SK-N-SH (cell line): ENCODE measurements at regions not wholly inside any gene's neighbourhood (a gene's known extent, or its start where the extent isn't known, plus 50 kb on each side); places are given as distances from the start of the nearest gene placed in this dataset.

ENCODE experiments used
- CTCF ChIA-PET: fragments of 300-600, 350-600 bp; formaldehyde crosslinking; extraction: SDS; loops from one replicate; lab custom pipeline; 2021; lab: Yijun Ruan, JAX
- POLR2A ChIA-PET: fragments of 350-600 bp; sonication (Branson Sonifier 250); formaldehyde crosslinking; extraction: SDS; loops from one replicate; lab custom pipeline; 2020; ENCODE audit warnings: antibody characterized with exemption, inconsistent platforms; lab: Yijun Ruan, JAX
- DNase-seq: peaks from one replicate; pipeline ENCODE4 v3.0.0; 2012
- H2AFZ ChIP-seq: fragments of 200-600 bp; sonication (generic); 2 replicates; pipeline ENCODE4 v1.8.1; 2016; ENCODE audit warnings: antibody characterized with exemption, mild to moderate bottlenecking, low read depth
- H3F3A ChIP-seq: fragments of 200-600 bp; sonication (generic); replicated peaks from 2 replicates; pipeline ENCODE3; 2016; ENCODE audit warnings: antibody characterized with exemption, mild to moderate bottlenecking; ENCODE audit not compliant: insufficient read depth
- H3K27ac ChIP-seq, 2 experiments: fragments of 200-500 bp in 1 of 2; fragments of 200-600 bp in 1 of 2; sonication (Bioruptor generic) in 1 of 2; sonication (generic), shearing (Covaris generic) in 1 of 2; 2 replicates each; pipeline versions ENCODE4 v1.5.1 to v1.6.1; 2014 to 2016; ENCODE audit warnings: low read depth in 2 of 2, inconsistent platforms in 1 of 2, low read length in 1 of 2, mild to moderate bottlenecking in 1 of 2, mixed read lengths in 1 of 2
- H3K27me3 ChIP-seq: fragments of 200-600 bp; sonication (generic), shearing (Covaris generic); 2 replicates; pipeline ENCODE4 v1.6.1; 2016; ENCODE audit warnings: mixed run types; ENCODE audit not compliant: insufficient read depth
- H3K36me3 ChIP-seq, 2 experiments: fragments of 200-500 bp in 1 of 2; fragments of 200-600 bp in 1 of 2; sonication (Bioruptor generic) in 1 of 2; sonication (generic) in 1 of 2; replicated peaks in 1 of 2; 2 replicates each; pipeline versions ENCODE3 to v1.5.1; 2014 to 2016; ENCODE audit warnings: low read length in 1 of 2, mild to moderate bottlenecking in 1 of 2; ENCODE audit not compliant: insufficient read depth in 2 of 2, control insufficient read depth in 1 of 2
- H3K4me1 ChIP-seq, 2 experiments: fragments of 200-500 bp in 1 of 2; fragments of 200-600 bp in 1 of 2; sonication (Bioruptor generic) in 1 of 2; sonication (generic), shearing (Covaris generic) in 1 of 2; 2 replicates each; pipeline versions ENCODE4 v1.5.1 to v1.6.1; 2014 to 2016; ENCODE audit warnings: low read depth in 1 of 2, low read length in 1 of 2, mixed run types in 1 of 2; ENCODE audit not compliant: insufficient read depth in 2 of 2, control insufficient read depth in 1 of 2
- H3K4me2 ChIP-seq: fragments of 200-600 bp; sonication (generic), shearing (Covaris generic); 2 replicates; pipeline ENCODE4 v1.6.1; 2017; ENCODE audit warnings: mixed run types
- H3K4me3 ChIP-seq, 2 experiments: fragments of 200-500 bp in 1 of 2; fragments of 200-600 bp in 1 of 2; sonication (Bioruptor generic) in 1 of 2; sonication (generic), shearing (Covaris generic) in 1 of 2; 2 replicates each; pipeline versions ENCODE4 v1.5.1 to v1.8.1; 2014 to 2016; ENCODE audit warnings: low read depth in 2 of 2, inconsistent platforms in 1 of 2, low read length in 1 of 2, mild to moderate bottlenecking in 1 of 2, mixed read lengths in 1 of 2, moderate library complexity in 1 of 2
- H3K79me2 ChIP-seq: fragments of 200-600 bp; sonication (generic); 2 replicates; pipeline ENCODE4 v1.8.1; 2017; ENCODE audit warnings: mild to moderate bottlenecking; ENCODE audit not compliant: insufficient read depth
- H3K9ac ChIP-seq: fragments of 200-600 bp; sonication (generic); 2 replicates; pipeline ENCODE4 v1.6.1; 2017; ENCODE audit warnings: mixed run types
- H3K9me2 ChIP-seq: fragments of 200-600 bp; sonication (generic); 2 replicates; pipeline ENCODE4 v1.6.1; 2017; ENCODE audit warnings: mixed run types
- H3K9me3 ChIP-seq: fragments of 200-600 bp; sonication (generic); 2 replicates; pipeline ENCODE4 v1.6.1; 2017; ENCODE audit warnings: mixed run types, mild to moderate bottlenecking, moderate library complexity
- H4K20me1 ChIP-seq: fragments of 200-600 bp; sonication (generic); 2 replicates; pipeline ENCODE4 v1.6.1; 2017; ENCODE audit warnings: mild to moderate bottlenecking, mixed run types; ENCODE audit not compliant: insufficient read depth
- CHD2 ChIP-seq: fragments of 150-350 bp; IDR thresholded peaks from 2 replicates; pipeline ENCODE4 v1.6.1; 2018; ENCODE audit warnings: low read length; ENCODE audit not compliant: partially characterized antibody
- EZH2phosphoT487 ChIP-seq: fragments of 200-600 bp; sonication (generic); IDR thresholded peaks from 2 replicates; pipeline ENCODE4 v1.6.1; 2017; ENCODE audit warnings: low read depth, mixed run types, mild to moderate bottlenecking, antibody characterized with exemption, moderate library complexity, borderline replicate concordance
- FOSL2 ChIP-seq: IDR thresholded peaks from 2 replicates; pipeline ENCODE4 v1.4.0; 2012; ENCODE audit warnings: low read depth, mild to moderate bottlenecking, moderate library complexity, borderline replicate concordance
- FOXM1 ChIP-seq: IDR thresholded peaks from 2 replicates; pipeline ENCODE4 v1.4.0; 2012; ENCODE audit warnings: low read depth, mild to moderate bottlenecking
- GATA2 ChIP-seq: sonication (generic); formaldehyde crosslinking; IDR thresholded peaks from 2 replicates; pipeline ENCODE4 v1.5.0; 2020; ENCODE audit warnings: mild to moderate bottlenecking, missing genetic modification reagents
- JUND ChIP-seq: IDR thresholded peaks from 2 replicates; pipeline ENCODE4 v1.4.0; 2012
- MAX ChIP-seq: IDR thresholded peaks from 2 replicates; pipeline ENCODE4 v1.4.0; 2012; ENCODE audit warnings: low read depth
- NRF1 ChIP-seq: IDR thresholded peaks from 2 replicates; pipeline ENCODE4 v1.6.1; 2012; ENCODE audit warnings: low read depth, mild to moderate bottlenecking, low read length
- PBX3 ChIP-seq: IDR thresholded peaks from 2 replicates; pipeline ENCODE4; 2012
- POLR2AphosphoS5 ChIP-seq: IDR thresholded peaks from 2 replicates; pipeline ENCODE4 v1.6.1; 2012; ENCODE audit warnings: low read depth, low read length
- RCOR1 ChIP-seq: fragments of 150-350 bp; IDR thresholded peaks from 2 replicates; pipeline ENCODE4 v1.6.1; 2017; ENCODE audit warnings: antibody characterized with exemption, low read length
- REST ChIP-seq: IDR thresholded peaks from 2 replicates; pipeline ENCODE4 v1.6.1; 2012; ENCODE audit warnings: mild to moderate bottlenecking, low read depth, low read length, moderate library complexity
- RFX5 ChIP-seq: IDR thresholded peaks from 2 replicates; pipeline ENCODE4 v1.6.1; 2012; ENCODE audit warnings: mild to moderate bottlenecking, improper control_type of control experiment, low read length
- SIN3A ChIP-seq: IDR thresholded peaks from 2 replicates; pipeline ENCODE4 v1.6.1; 2012; ENCODE audit warnings: low read depth, mild to moderate bottlenecking, low read length, moderate library complexity, borderline replicate concordance
- SMC3 ChIP-seq: IDR thresholded peaks from 2 replicates; pipeline ENCODE4 v1.6.1; 2012; ENCODE audit warnings: low read depth, low read length, improper control_type of control experiment
- USF1 ChIP-seq: IDR thresholded peaks from 2 replicates; pipeline ENCODE4 v1.4.0; 2012; ENCODE audit warnings: low read depth, borderline replicate concordance
- YY1 ChIP-seq: IDR thresholded peaks from 2 replicates; pipeline ENCODE4 v1.4.0; 2012; ENCODE audit warnings: low read depth, mild to moderate bottlenecking
- WGBS: methylation state at CpG from one replicate; pipeline ENCODE4 v1.1.6; 2017; ENCODE audit warnings: low lambda C conversion rate; 5-methylcytosine and 5-hydroxymethylcytosine counted together

- no peaks in the 10 kb centered on the region for H4K20me1 ChIP-seq
- TF ChIP-seq MAX: no peak
- H3K4me3 ChIP-seq: no peak overlapping the region
- ChIA-PET CTCF (interaction anchor here (0.7 to 1.0 kb wide), 2 partner anchors 9 to 10 kb away, joined by 3 read pairs; no protein-coding TSS in a partner anchor), POLR2A (no interaction called here)
- H3K79me2 ChIP-seq: no peaks in the 10 kb centered on the region
- H2AFZ ChIP-seq: no peak overlapping the region
- WGBS: 51% methylated on average over 8 of the region's 8 CpGs
- no peak overlapping the region for H3K4me2 ChIP-seq
- H3K9ac ChIP-seq: no peak overlapping the region
- no peaks in the 10 kb centered on the region for H3F3A ChIP-seq
- H3K36me3 ChIP-seq: no peaks in the 10 kb centered on the region
- no peaks in the 10 kb centered on the region for H3K27me3 ChIP-seq
- H3K9me2 ChIP-seq: no peaks in the 10 kb centered on the region
- no peak overlapping the region for H3K27ac ChIP-seq
- H3K9me3 ChIP-seq: no peaks in the 10 kb centered on the region
- H3K4me1 ChIP-seq: peaks cover 0 to 2% of the 10 kb centered on the region in 2 experiments; a peak in 1 of 4 replicates
- DNase-seq: no peak
Measured at GRCh38 chr10:118412932-118413331, 70.8 kb upstream of the FAM204A start.

GRCh38 chr10:118412132-118412760, 70.1 kb upstream of the FAM204A start:
- no peak for TF ChIP-seq POLR2AphosphoS5
- no peak for TF ChIP-seq SMC3
- TF ChIP-seq CHD2: no peak
- no peak for TF ChIP-seq GATA2 (CRISPR knock-in tag)
- TF ChIP-seq NRF1: no peak
- no peak for TF ChIP-seq PBX3
- no peak for TF ChIP-seq EZH2phosphoT487
- TF ChIP-seq REST: no peak
- TF ChIP-seq USF1: no peak
- TF ChIP-seq RCOR1: no peak
- TF ChIP-seq YY1: no peak
- TF ChIP-seq RFX5: no peak
- TF ChIP-seq MAX: no peak
- no peak for TF ChIP-seq FOXM1
- no peak for TF ChIP-seq JUND
- no peak for TF ChIP-seq SIN3A
- TF ChIP-seq FOSL2: no peak
- H3K36me3 ChIP-seq: no peaks in the 10 kb centered on the region
- no peak overlapping the region for H3K4me2 ChIP-seq
- no peak overlapping the region for H3K27ac ChIP-seq
- H3K9me3 ChIP-seq: no peaks in the 10 kb centered on the region
- CTCF ChIA-PET: interaction anchor here (1.0 kb wide), 1 partner anchor 10 kb away, joined by 3 read pairs; no protein-coding TSS in a partner anchor
- H3F3A ChIP-seq: no peaks in the 10 kb centered on the region
- DNase-seq: no peak
- H3K9ac ChIP-seq: no peak overlapping the region
- H2AFZ ChIP-seq: no peak overlapping the region
- WGBS: 36% methylated on average over 8 of the region's 8 CpGs
- H3K27me3 ChIP-seq: no peaks in the 10 kb centered on the region
- H3K4me3 ChIP-seq: no peak overlapping the region
- H3K9me2 ChIP-seq: no peaks in the 10 kb centered on the region
- POLR2A ChIA-PET: no interaction called here
- H4K20me1 ChIP-seq: no peaks in the 10 kb centered on the region
- peaks cover 0 to 2% of the 10 kb centered on the region in 2 experiments; a peak in 1 of 4 replicates for H3K4me1 ChIP-seq
- no peaks in the 10 kb centered on the region for H3K79me2 ChIP-seq
